OCI-LY3 (cell line): ENCODE measurements at regions not wholly inside any gene's neighbourhood (a gene's known extent, or its start where the extent isn't known, plus 50 kb on each side); places are given as distances from the start of the nearest gene placed in this dataset.

Experiments
- EZH2phosphoT487 ChIP-seq: fragments of 200-600 bp; shearing (Covaris generic); IDR thresholded peaks from 2 replicates; pipeline ENCODE4 v1.6.1; 2018; ENCODE audit warnings: antibody characterized with exemption, mixed run types, low read depth
- TF ChIP-seq, protein P1 (sequence below): fragments of 200-600, 300-600 bp; sonication (generic); IDR thresholded peaks from 2 replicates; pipeline ENCODE4 v1.5.1; 2014; ENCODE audit warnings: antibody characterized with exemption, low read length, low read depth

DNA sequence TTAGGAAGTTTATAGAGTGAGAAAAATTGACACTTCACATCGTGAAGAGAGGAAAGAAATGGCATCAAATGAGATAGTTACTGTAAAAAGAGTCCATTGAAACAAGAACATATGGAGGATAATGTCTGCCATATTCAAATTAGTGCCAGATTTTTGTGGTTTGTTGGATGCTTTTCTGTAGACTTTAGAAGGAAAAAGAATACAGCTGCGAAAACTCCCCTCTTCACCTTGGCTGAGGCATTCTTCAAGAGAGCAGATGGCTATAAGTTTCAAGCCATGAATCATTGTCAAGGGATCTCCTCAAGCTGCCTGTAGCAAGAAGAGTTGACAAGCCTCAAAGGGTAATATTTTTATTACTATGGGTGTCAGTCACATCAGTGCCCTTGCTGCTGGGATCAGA is 507.4 kb upstream of the RAG2 start:
- TF ChIP-seq, protein P1, sequence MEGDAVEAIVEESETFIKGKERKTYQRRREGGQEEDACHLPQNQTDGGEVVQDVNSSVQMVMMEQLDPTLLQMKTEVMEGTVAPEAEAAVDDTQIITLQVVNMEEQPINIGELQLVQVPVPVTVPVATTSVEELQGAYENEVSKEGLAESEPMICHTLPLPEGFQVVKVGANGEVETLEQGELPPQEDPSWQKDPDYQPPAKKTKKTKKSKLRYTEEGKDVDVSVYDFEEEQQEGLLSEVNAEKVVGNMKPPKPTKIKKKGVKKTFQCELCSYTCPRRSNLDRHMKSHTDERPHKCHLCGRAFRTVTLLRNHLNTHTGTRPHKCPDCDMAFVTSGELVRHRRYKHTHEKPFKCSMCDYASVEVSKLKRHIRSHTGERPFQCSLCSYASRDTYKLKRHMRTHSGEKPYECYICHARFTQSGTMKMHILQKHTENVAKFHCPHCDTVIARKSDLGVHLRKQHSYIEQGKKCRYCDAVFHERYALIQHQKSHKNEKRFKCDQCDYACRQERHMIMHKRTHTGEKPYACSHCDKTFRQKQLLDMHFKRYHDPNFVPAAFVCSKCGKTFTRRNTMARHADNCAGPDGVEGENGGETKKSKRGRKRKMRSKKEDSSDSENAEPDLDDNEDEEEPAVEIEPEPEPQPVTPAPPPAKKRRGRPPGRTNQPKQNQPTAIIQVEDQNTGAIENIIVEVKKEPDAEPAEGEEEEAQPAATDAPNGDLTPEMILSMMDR, result no peak
- no peak for TF ChIP-seq EZH2phosphoT487
